ENCODE measurements at regions not wholly inside any gene's neighbourhood (a gene's known extent, or its start where the extent isn't known, plus 50 kb on each side); places are given as distances from the start of the nearest gene placed in this dataset. TPM values are rescaled to one million over a fixed set of nuclear protein-coding genes. Genes with fewer than 3 reads are reported as not detected.
A peak's percentile ranks its signal among the peaks of the same experiment; 100 is the strongest.

- no peak overlapping the region for H3K4me3 ChIP-seq (ENCODE audit: low read depth, low read length)
- no peak for DNase-seq (ENCODE audit: low read depth)
- no peak for TF ChIP-seq CTCF (IDR thresholded peaks at IDR 0.05; ENCODE audit: insufficient read depth, low read depth, low read length)
- H3K27me3 ChIP-seq (ENCODE audit: control insufficient read depth, insufficient read depth, low read length) = no peaks in the 10 kb centered on the region; the same call in 1 of the 2 replicates
- no peaks in the 10 kb centered on the region for H3K36me3 ChIP-seq (ENCODE audit: control insufficient read depth, insufficient read depth, low read length)
- ChIA-PET POLR2A (no interaction called here), CTCF (interaction anchor here (1.1 kb wide), 1 partner anchor 14 kb away, joined by 3 read pairs; no protein-coding TSS in a partner anchor)
These were observed 131.4 kb downstream of the KCNS3 start for GRCh38 chr2:18009891-18010290.

- DNase-seq (ENCODE audit: low read depth) = no peak
- CTCF ChIA-PET = no interaction called here
- H3K36me3 ChIP-seq (ENCODE audit: control insufficient read depth, insufficient read depth, low read length) = no peaks in the 10 kb centered on the region
- POLR2A ChIA-PET = no interaction called here
- H3K27me3 ChIP-seq (ENCODE audit: control insufficient read depth, insufficient read depth, low read length) = no peaks in the 10 kb centered on the region; the same call in 1 of the 2 replicates
- TF ChIP-seq CTCF (IDR thresholded peaks at IDR 0.05; ENCODE audit: insufficient read depth, low read depth, low read length) = no peak
- H3K4me3 ChIP-seq (ENCODE audit: low read depth, low read length) = no peak overlapping the region
These were observed 126.9 kb downstream of the KCNS3 start for GRCh38 chr2:18005411-18005810.

GRCh38 chr2:18001671-18002070, 123.2 kb downstream of the KCNS3 start:
- peak; percentile 11; the same call in 1 of the 2 replicates for TF ChIP-seq CTCF (IDR thresholded peaks at IDR 0.05; ENCODE audit: insufficient read depth, low read depth, low read length)
- Histone ChIP-seq H3K36me3 (ENCODE audit: control insufficient read depth, insufficient read depth, low read length) (no peaks in the 10 kb centered on the region), H3K4me3 (ENCODE audit: low read depth, low read length) (no peak overlapping the region), H3K27me3 (ENCODE audit: control insufficient read depth, insufficient read depth, low read length) (no peaks in the 10 kb centered on the region; the same call in 1 of the 2 replicates)
- DNase-seq (ENCODE audit: low read depth) = no peak
- ChIA-PET POLR2A (no interaction called here), CTCF (no interaction called here)

- Histone ChIP-seq H3K4me3 (ENCODE audit: low read depth, low read length) (no peak overlapping the region), H3K27me3 (ENCODE audit: control insufficient read depth, insufficient read depth, low read length) (no peaks in the 10 kb centered on the region), H3K36me3 (ENCODE audit: control insufficient read depth, insufficient read depth, low read length) (no peaks in the 10 kb centered on the region)
- no peak for DNase-seq (ENCODE audit: low read depth)
- ChIA-PET POLR2A (no interaction called here), CTCF (no interaction called here)
- TF ChIP-seq CTCF (IDR thresholded peaks at IDR 0.05; ENCODE audit: insufficient read depth, low read depth, low read length) = no peak
These were observed 118.5 kb downstream of the KCNS3 start for GRCh38 chr2:17996978-17997377.

GRCh38 chr2:17995593-17995992, 117.1 kb downstream of the KCNS3 start:
- ChIA-PET CTCF (interaction anchor here (1.1 kb wide), 1 partner anchor 15 kb away, joined by 3 read pairs; no protein-coding TSS in a partner anchor), POLR2A (no interaction called here)

More at GRCh38 chr2:17995593-17995992, 117.1 kb downstream of the KCNS3 start:
- no peak for DNase-seq (ENCODE audit: low read depth)
- no peaks in the 10 kb centered on the region for H3K36me3 ChIP-seq (ENCODE audit: control insufficient read depth, insufficient read depth, low read length)
- H3K4me3 ChIP-seq (ENCODE audit: low read depth, low read length) = no peak overlapping the region
- no peak for TF ChIP-seq CTCF (IDR thresholded peaks at IDR 0.05; ENCODE audit: insufficient read depth, low read depth, low read length)
- no peaks in the 10 kb centered on the region for H3K27me3 ChIP-seq (ENCODE audit: control insufficient read depth, insufficient read depth, low read length)

Small RNA genes in the stretch of these regions (small RNA-seq; reads per million reads assigned to genes)
- not detected for gene RF00561 (ENCODE audit: insufficient read length, low read depth, low replicate concordance)

Measured in BJ (cell line).